Endothelial cell of umbilical vein (primary cell): ENCODE measurements at regions not wholly inside any gene's neighbourhood (a gene's known extent, or its start where the extent isn't known, plus 50 kb on each side); places are given as distances from the start of the nearest gene placed in this dataset.

ENCODE experiments used
- BruUV-seq: library from RNA; stranded (reverse); fragments of 400-500 nt; replicated peaks from 2 replicates; lab custom pipeline; 2021; lab: Mats Ljungman, UMichigan
- CTCF ChIA-PET: fragments of 300-600, 350-600 bp; sonication (Branson Sonifier 250); formaldehyde crosslinking; loops from one replicate; lab custom pipeline; 2021; ENCODE audit warnings: antibody characterized with exemption, inconsistent platforms; lab: Charles Lee
- POLR2A ChIA-PET: fragments of 300-600, 350-600 bp; sonication (Branson Sonifier 250); formaldehyde crosslinking; loops from one replicate; lab custom pipeline; 2021; ENCODE audit warnings: antibody characterized with exemption, inconsistent platforms; lab: Charles Lee
- DNase-seq: peaks from one replicate; pipeline ENCODE4 v3.0.0-alpha.2; 2011; ENCODE audit warnings: low read depth, low spot score
- FAIRE-seq: peaks from 2 replicates; lab custom pipeline; 2011; peaks lifted over from hg19 to GRCh38; lab: Jason Lieb, UNC
- H2AFZ ChIP-seq: 2 replicates; pipeline ENCODE4 v1.6.0; 2012; ENCODE audit warnings: low read depth, low read length, control low read depth, inconsistent platforms
- H3K27ac ChIP-seq: 2 replicates; pipeline ENCODE4 v1.5.1; 2011; ENCODE audit warnings: low read depth, mild to moderate bottlenecking, control low read depth, low read length, moderate library complexity; ENCODE audit not compliant: insufficient read depth
- H3K27me3 ChIP-seq, 2 experiments: 2 replicates each; pipeline versions ENCODE4 v1.6.0 to v1.6.1; 2011; ENCODE audit warnings: low read length in 2 of 2, mixed read lengths in 1 of 2; ENCODE audit not compliant: control insufficient read depth in 2 of 2, insufficient read depth in 2 of 2
- H3K36me3 ChIP-seq, 2 experiments: 2 replicates in 1 of 2; 3 replicates in 1 of 2; pipeline ENCODE4 v1.5.1; 2011; ENCODE audit warnings: low read length in 2 of 2, mild to moderate bottlenecking in 1 of 2, moderate library complexity in 1 of 2; ENCODE audit not compliant: control insufficient read depth in 2 of 2, insufficient read depth in 2 of 2; ENCODE audit errors: extremely low read depth in 1 of 2
- H3K4me1 ChIP-seq: 3 replicates; pipeline ENCODE4 v1.5.1; 2011; ENCODE audit warnings: mild to moderate bottlenecking, low read length; ENCODE audit not compliant: control insufficient read depth, insufficient read depth; ENCODE audit errors: extremely low read depth
- H3K4me2 ChIP-seq: 2 replicates; pipeline ENCODE4 v1.6.1; 2011; ENCODE audit warnings: low read length, control low read depth, mixed read lengths; ENCODE audit not compliant: insufficient read depth
- H3K4me3 ChIP-seq, 3 experiments: fragments of 200-600 bp in 1 of 3; sonication (generic), shearing (Covaris generic) in 1 of 3; replicated peaks in 1 of 3; 2 replicates each; pipeline ENCODE4 v1.5.1; 2011 to 2016; ENCODE audit warnings: control low read depth in 3 of 3, low read length in 3 of 3, mild to moderate bottlenecking in 2 of 3, inconsistent platforms in 1 of 3, low read depth in 1 of 3, moderate library complexity in 1 of 3; ENCODE audit not compliant: insufficient read depth in 1 of 3
- H3K79me2 ChIP-seq: 2 replicates; pipeline ENCODE4 v1.6.0; 2012; ENCODE audit warnings: low read length, inconsistent platforms; ENCODE audit not compliant: control insufficient read depth, insufficient read depth
- H3K9ac ChIP-seq: replicated peaks from 2 replicates; pipeline ENCODE3; 2011; ENCODE audit warnings: low read length, control low read depth; ENCODE audit not compliant: insufficient read depth; ENCODE audit errors: extremely low read depth
- H3K9me1 ChIP-seq: replicated peaks from 3 replicates; pipeline ENCODE4 v1.6.0; 2011; ENCODE audit warnings: mild to moderate bottlenecking, low read length; ENCODE audit not compliant: control insufficient read depth, insufficient read depth; ENCODE audit errors: extremely low read depth
- H3K9me3 ChIP-seq: replicated peaks from 2 replicates; pipeline ENCODE4 v1.5.1; 2012; ENCODE audit warnings: low read length, inconsistent platforms; ENCODE audit not compliant: control insufficient read depth, insufficient read depth
- H4K20me1 ChIP-seq: replicated peaks from 2 replicates; pipeline ENCODE3; 2011; ENCODE audit warnings: mild to moderate bottlenecking, low read length; ENCODE audit not compliant: control insufficient read depth, insufficient read depth; ENCODE audit errors: extremely low read depth
- EZH2 ChIP-seq: IDR thresholded peaks from 2 replicates; pipeline ENCODE4 v1.6.1; 2012; ENCODE audit warnings: borderline replicate concordance, low read depth, mild to moderate bottlenecking, moderate library complexity, low read length, inconsistent platforms; ENCODE audit not compliant: severe bottlenecking
- FOS ChIP-seq: IDR thresholded peaks from 2 replicates; pipeline ENCODE4 v1.6.1; 2011; ENCODE audit warnings: mild to moderate bottlenecking, low read length, moderate library complexity, borderline replicate concordance; ENCODE audit not compliant: insufficient read depth
- GATA2 ChIP-seq: IDR thresholded peaks from 2 replicates; pipeline ENCODE4 v1.7.0; 2011; ENCODE audit warnings: low read depth, mild to moderate bottlenecking, moderate library complexity, mixed read lengths, low read length; ENCODE audit not compliant: insufficient read length, insufficient read depth
- JUN ChIP-seq: IDR thresholded peaks from 2 replicates; pipeline ENCODE4 v1.6.1; 2011; ENCODE audit warnings: borderline replicate concordance, low read depth; ENCODE audit not compliant: insufficient read length, insufficient read depth
- MAX ChIP-seq: IDR thresholded peaks from 2 replicates; pipeline ENCODE4 v1.6.1; 2011; ENCODE audit not compliant: insufficient read depth, insufficient read length
- MYC ChIP-seq: IDR thresholded peaks from one replicate; pipeline ENCODE4 v1.6.1; 2011; ENCODE audit warnings: mild to moderate bottlenecking, low read depth, low read length
- POLR2A ChIP-seq: IDR thresholded peaks from 2 replicates; pipeline ENCODE4 v1.6.1; 2012; ENCODE audit warnings: low read depth, mild to moderate bottlenecking, control low read depth, low read length
- POLR2AphosphoS5 ChIP-seq: IDR thresholded peaks from 2 replicates; pipeline ENCODE4 v1.6.1; 2012; ENCODE audit warnings: low read depth, mild to moderate bottlenecking, control low read depth, low read length, moderate library complexity; ENCODE audit not compliant: insufficient read depth
- dilution Hi-C: fragments of 300-500 bp; cut with MboI; formaldehyde crosslinking; loops from one replicate; pipeline ENCODE4 v1.15.0; 2019; ENCODE audit warnings: low sequenced_read_pairs; ENCODE audit not compliant: extremely low pct_ligation_motif_present
- intact Hi-C: fragments of 100-400 bp; cut with micrococcal nuclease; formaldehyde crosslinking; loops from one replicate; pipeline ENCODE4 v1.10.0; 2022
- TF ChIP-seq, protein P1 (sequence below), 2 donors: IDR thresholded peaks; 1 replicate in 1 of 2; 2 replicates in 1 of 2; pipeline ENCODE4 v1.5.1; 2011; ENCODE audit warnings: low read length in 2 of 2, mild to moderate bottlenecking in 2 of 2, moderate library complexity in 2 of 2, control low read depth in 1 of 2, inconsistent platforms in 1 of 2, low read depth in 1 of 2; ENCODE audit not compliant: insufficient read depth in 1 of 2; ENCODE audit errors: extremely low read depth in 1 of 2

DNA sequence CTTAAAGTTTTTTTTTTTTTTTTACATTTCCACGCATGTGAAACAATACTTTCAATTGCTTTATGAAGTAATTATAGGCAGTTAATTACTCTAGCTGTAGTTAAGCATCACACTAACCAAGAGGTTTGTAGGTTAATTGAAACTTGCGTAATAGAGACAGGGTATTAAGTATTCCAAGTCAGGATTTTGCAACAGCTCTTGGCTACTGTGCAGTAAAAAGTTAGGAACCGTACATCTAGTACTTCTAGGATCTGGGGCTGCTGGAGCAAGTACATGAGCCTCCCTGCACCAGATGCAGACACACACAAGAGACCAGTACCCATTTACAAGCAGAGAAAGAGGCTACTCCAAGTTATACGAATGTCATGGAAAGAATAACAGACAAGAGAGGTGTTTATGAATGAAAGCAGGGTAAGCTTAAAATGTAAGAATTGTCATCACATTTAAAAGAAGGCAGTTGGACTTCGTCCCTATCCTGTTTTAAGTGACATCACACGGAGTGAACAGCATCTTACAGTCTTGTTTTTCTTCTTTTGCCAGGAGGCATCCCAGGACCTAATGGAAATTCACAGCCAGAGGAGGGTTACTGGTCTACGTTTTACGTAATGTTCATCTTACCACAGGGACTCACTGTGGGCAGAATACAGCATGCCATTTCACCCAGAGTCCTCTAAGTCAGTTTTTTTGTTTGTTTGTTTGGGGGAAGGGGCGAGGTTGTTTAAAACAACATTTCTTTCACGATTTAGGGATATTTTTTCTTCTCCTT is 379.6 kb upstream of the PSMD7 start:
- TF ChIP-seq EZH2 (no peak), GATA2 (no peak), POLR2AphosphoS5 (no peak), POLR2A (no peak)
- DNase-seq, result no peak
- Histone ChIP-seq H3K79me2 (no peaks in the 10 kb centered on the region), H3K27ac (no peak overlapping the region), H3K4me3 (no peak overlapping the region), H3K9me1 (no peaks in the 10 kb centered on the region), H3K9ac (no peak overlapping the region), H3K9me3 (no peaks in the 10 kb centered on the region), H3K27me3 (no peaks in the 10 kb centered on the region), H4K20me1 (no peaks in the 10 kb centered on the region), H3K36me3 (no peaks in the 10 kb centered on the region), H3K4me1 (no peaks in the 10 kb centered on the region), H3K4me2 (no peak overlapping the region), H2AFZ (no peak overlapping the region)
- ChIA-PET CTCF (no interaction called here), POLR2A (no interaction called here)
- intact Hi-C loops, result no loop called here
- no TSS peak for BruUV-seq
- dilution Hi-C loops, result no loop called here
- FAIRE-seq, result no peak

DNA sequence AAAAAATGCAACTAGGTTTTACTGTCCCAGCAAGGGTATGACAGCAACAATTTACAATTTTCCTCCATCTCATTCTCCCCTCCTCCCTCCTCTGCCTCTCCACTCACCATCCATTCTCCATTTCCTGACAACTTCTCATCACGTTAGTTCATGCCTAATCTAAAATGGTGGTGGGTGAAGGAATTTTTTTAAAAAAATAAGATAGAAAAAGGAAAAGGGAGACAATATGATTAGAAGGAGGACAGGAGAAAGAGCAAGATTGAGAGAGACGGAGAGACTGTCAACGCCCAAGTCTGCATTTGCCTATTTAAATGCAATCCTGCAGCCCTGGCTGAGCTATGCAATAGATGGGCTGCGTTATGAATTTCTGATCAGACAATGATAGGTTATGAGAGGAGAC is 380.7 kb upstream of the PSMD7 start:
- BruUV-seq, result no TSS peak
- FAIRE-seq, result no peak

More for the DNA sequence above, 380.7 kb upstream of the PSMD7 start:
- TF ChIP-seq GATA2, result no peak
- TF ChIP-seq MYC, result no peak
- TF ChIP-seq, protein P1, sequence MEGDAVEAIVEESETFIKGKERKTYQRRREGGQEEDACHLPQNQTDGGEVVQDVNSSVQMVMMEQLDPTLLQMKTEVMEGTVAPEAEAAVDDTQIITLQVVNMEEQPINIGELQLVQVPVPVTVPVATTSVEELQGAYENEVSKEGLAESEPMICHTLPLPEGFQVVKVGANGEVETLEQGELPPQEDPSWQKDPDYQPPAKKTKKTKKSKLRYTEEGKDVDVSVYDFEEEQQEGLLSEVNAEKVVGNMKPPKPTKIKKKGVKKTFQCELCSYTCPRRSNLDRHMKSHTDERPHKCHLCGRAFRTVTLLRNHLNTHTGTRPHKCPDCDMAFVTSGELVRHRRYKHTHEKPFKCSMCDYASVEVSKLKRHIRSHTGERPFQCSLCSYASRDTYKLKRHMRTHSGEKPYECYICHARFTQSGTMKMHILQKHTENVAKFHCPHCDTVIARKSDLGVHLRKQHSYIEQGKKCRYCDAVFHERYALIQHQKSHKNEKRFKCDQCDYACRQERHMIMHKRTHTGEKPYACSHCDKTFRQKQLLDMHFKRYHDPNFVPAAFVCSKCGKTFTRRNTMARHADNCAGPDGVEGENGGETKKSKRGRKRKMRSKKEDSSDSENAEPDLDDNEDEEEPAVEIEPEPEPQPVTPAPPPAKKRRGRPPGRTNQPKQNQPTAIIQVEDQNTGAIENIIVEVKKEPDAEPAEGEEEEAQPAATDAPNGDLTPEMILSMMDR (IDR thresholded peaks at IDR 0.05; ENCODE audit: extremely low read depth in 1 of 2, insufficient read depth in 1 of 2, low read depth in 1 of 2, low read length in 2 of 2), result no peak
- no peak for TF ChIP-seq POLR2AphosphoS5
- no peak for TF ChIP-seq POLR2A
- no peak for TF ChIP-seq EZH2
- TF ChIP-seq JUN, result no peak
- no peak for TF ChIP-seq MAX
- no peak for TF ChIP-seq FOS
- H4K20me1 ChIP-seq, result no peaks in the 10 kb centered on the region
- H2AFZ ChIP-seq, result no peak overlapping the region
- dilution Hi-C loops, result no loop called here
- no peak overlapping the region for H3K4me3 ChIP-seq
- no peaks in the 10 kb centered on the region for H3K4me1 ChIP-seq
- DNase-seq, result no peak
- POLR2A ChIA-PET, result no interaction called here
- no peaks in the 10 kb centered on the region for H3K27me3 ChIP-seq
- intact Hi-C loops, result no loop called here
- no peak overlapping the region for H3K9ac ChIP-seq
- H3K9me1 ChIP-seq, result no peaks in the 10 kb centered on the region
- no peaks in the 10 kb centered on the region for H3K36me3 ChIP-seq
- no peaks in the 10 kb centered on the region for H3K79me2 ChIP-seq
- no peak overlapping the region for H3K4me2 ChIP-seq
- CTCF ChIA-PET, result no interaction called here
- H3K9me3 ChIP-seq, result no peaks in the 10 kb centered on the region
- no peak overlapping the region for H3K27ac ChIP-seq
